GM18505 (cell line): ENCODE measurements at regions not wholly inside any gene's neighbourhood (a gene's known extent, or its start where the extent isn't known, plus 50 kb on each side); places are given as distances from the start of the nearest gene placed in this dataset.
A peak's percentile ranks its signal among the peaks of the same experiment; 100 is the strongest.
"Not testable (repeated sequence)": the region's sequence is repeated elsewhere in the genome, so short reads cannot be mapped to it uniquely, and the experiment has no call there.

Source experiments
- ATAC-seq: cut with Tn5 transposase; IDR thresholded peaks from one replicate; pipeline ENCODE4 v1.9.1; 2021; ENCODE audit not compliant: unreplicated experiment
- POLR2A ChIP-seq: IDR thresholded peaks from 4 replicates; pipeline ENCODE4 v1.6.1; 2011; ENCODE audit warnings: borderline replicate concordance; ENCODE audit not compliant: insufficient read depth, insufficient read length; ENCODE audit errors: extremely low read depth

DNA sequence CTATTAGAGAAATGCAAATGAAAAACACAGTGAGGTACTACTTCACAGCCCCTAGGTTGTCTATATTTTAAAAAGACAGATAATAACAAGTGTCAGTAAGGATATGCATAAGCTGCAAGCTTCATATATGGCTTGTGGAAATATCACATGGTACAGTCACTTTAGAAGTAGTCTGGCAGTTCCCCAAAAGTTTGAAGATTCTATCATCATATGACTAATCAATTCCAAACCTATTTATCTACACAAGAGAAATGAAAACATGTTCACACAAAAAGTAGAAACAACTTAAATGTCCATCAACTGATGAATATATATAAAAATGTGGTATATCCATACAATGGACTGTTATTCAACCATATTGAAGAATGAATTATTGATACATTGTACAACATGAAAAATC, 185.8 kb upstream of the STK26 start:
- TF ChIP-seq POLR2A, result no peak
- ATAC-seq, result no peak

DNA sequence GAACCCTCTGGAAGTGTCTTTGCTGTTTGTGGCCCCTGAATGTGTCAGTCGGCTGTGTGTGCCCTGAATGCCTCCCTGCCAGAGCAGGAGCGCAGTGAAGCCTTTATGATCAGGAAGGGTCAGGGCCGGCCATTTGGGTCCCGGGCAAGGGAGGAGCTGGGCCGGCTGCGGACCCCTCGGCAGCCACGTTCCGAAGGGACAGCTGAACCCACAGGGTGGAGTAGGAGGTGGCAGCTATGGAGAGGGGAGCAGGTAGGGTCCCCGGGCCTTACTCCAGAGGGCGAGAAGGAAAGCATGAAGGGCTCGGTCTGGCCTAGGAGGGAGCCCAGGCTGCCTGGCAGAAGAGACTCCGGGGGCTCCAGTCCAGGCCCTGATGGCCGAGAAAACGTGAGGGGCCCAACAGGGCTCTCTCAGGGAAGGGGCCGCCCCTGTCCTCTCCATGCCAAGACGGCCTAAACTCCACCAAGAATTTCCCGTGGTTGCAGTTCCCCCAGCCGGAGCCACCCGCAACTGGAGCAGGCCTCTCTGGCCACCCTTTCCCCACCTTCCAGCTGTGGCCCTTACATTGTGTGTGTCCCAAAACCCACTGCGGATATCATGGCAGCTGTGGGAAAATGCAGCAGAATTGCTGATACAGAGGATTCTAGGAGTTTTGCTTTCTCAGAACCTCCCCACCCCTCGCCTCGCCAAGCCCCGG, 182.2 kb upstream of the STK26 start:
- TF ChIP-seq POLR2A, result no peak
- peak; percentile 5 for ATAC-seq

DNA sequence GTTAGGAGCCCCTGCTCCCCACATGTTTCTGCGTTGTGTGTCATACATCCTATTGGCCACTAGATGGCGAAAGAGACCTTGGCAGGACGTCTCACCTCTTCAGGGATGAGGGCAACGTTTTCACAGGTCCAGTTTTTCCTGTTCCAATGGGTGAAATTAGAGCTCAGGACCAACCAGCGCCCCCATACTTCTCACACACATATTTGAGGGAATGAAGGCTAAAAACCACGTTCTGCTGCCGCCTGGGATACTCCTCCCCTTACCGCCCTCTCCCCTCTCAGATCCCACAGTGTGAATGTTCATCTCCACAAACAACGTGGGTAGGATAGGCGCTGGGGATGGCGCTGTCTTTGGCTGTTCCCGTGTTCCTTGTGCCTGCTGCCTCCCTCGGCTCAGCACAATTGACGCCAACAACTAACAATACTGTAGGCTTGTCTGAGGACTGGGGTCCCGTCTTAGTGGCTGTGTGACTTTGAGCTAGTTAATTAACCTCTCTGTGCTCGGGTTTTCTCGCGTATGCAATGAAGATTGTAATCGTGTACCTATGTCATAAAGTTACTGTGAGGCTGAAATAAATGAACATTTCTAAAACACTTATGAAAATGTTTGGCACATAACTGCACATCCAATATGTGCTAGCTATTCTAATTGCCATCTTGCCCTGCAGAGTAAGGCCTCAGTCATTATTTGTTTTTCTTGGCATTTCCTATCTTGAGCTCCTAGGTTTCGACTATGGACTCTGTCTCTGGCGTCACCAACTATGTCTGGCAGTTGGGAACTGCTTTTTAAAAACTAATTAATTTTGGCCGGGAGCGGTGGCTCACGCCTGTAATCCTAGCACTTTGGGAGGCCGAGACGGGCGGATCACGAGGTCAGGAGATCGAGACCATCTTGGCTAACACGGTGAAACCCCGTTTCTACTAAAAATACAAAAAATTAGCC, 181.3 kb upstream of the STK26 start:
- no peak for TF ChIP-seq POLR2A
- ATAC-seq, result peak; percentile 79

DNA sequence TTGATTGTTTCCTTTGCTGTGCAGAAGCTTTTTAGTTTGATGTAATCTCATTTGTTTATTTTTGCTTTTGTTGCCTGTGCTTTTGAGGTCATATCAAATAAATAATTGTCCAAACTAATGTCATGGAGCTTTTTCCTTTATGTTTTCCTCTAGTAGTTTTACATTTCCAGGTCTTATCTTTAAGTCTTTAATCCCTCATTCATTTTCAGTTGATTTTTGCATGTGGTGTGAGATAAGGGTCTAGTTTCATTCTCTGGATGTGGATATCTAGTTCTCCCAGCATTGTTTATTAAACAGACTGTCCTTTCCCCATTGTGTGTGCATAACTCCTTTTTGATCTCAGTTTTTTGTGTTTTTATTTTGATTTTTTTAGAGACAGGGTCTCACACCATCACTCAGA, 179.1 kb upstream of the STK26 start:
- TF ChIP-seq POLR2A, result no peak

DNA sequence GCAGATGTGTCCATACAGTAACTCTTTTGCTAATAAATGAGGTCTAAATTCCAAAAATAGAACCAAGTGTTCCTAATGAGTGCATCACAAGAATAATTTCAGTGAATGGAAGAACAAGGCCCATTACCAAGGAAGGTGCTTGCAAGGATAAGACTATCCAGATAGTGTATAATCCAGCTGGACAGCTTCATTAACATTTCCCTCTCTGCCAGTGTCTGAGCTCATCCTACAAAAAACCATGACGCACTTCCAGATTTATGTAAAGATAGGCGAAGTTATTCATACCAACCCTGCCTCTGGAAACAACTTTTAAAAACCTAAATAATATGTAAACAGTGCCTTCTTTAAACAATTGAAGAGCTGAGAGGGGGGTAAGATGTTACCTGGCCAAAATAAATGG, 177.9 kb upstream of the STK26 start:
- ATAC-seq, result no peak
- no peak for TF ChIP-seq POLR2A

More for the DNA sequence above, 179.1 kb upstream of the STK26 start:
- ATAC-seq, result no peak

DNA sequence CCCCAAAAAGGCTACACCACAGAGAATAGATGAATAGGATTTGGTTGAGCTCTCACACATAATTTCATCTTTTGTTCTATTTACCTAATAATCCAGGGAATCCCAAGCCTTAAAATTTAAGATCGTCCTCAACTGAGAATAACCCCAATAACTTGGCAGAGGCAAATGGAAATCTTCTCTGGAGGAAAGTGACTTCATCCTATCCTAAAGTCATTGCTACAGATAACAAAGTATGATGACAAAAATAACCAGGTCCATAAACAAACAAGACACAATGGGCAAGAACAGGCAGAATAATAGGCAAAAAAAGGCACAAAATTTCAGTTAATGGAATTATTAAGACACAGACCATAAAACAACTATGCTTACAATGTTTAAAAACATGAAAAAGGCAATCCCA, 177.3 kb upstream of the STK26 start:
- no peak for TF ChIP-seq POLR2A
- ATAC-seq, result no peak

DNA sequence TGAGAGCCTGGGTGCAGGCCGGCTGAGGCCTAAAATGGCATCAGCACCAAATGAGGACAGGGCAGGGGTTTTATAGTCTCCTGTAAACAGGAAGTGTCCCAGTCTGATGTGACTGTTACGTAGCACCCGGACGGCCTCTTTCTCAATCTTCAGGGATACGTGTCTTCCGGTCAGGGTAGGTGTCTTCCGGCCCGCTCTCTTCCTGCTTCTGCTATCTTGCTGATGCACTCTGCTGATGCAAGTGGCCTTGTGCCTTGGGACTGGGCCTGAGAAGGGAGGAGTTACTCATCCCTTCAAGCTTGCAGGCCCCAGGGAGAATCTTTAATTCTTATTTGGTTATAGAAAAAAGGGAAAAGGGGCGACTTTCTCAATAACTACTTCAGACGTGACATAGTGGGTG, 172.1 kb upstream of the STK26 start:
- not testable (repeated sequence) for ATAC-seq

DNA sequence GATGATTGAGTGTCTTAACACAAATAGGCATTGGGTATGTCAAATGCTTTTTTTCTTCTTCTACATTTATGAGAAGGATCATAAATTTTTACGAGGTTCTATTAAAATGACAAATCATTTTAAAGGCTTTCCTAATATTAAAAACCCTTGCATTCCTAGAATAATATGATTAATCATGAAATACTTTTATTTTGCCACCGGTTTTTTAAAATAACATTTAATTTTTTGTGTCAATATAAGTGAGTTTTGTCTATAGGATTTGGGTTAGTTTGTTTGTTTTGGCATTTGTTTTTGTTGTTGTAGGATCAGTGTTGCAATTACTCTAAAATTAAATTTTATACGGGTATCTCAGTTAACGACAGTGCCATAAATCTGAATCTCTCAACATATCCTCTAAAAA, 169.7 kb upstream of the STK26 start:
- ATAC-seq, result no peak
- TF ChIP-seq POLR2A, result no peak

DNA sequence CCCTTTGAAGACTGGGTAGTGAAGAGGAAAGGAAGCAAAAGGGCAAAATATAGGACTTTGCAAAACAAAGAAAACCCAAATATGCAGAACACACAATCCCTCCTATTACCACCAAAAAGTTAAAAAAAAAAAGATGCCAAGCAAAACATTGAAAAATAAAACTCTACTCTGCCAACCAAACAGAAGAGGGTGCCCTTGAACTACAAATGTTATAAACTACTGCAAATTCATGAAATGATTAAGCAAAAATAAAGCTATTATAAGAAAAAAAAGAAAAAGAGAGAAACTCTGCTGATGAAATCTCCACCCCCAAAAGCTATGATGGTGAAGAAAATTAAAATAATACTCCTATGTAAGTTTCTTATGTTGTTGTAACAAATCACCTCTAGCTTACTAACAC, 168.5 kb upstream of the STK26 start:
- ATAC-seq, result no peak
- no peak for TF ChIP-seq POLR2A

DNA sequence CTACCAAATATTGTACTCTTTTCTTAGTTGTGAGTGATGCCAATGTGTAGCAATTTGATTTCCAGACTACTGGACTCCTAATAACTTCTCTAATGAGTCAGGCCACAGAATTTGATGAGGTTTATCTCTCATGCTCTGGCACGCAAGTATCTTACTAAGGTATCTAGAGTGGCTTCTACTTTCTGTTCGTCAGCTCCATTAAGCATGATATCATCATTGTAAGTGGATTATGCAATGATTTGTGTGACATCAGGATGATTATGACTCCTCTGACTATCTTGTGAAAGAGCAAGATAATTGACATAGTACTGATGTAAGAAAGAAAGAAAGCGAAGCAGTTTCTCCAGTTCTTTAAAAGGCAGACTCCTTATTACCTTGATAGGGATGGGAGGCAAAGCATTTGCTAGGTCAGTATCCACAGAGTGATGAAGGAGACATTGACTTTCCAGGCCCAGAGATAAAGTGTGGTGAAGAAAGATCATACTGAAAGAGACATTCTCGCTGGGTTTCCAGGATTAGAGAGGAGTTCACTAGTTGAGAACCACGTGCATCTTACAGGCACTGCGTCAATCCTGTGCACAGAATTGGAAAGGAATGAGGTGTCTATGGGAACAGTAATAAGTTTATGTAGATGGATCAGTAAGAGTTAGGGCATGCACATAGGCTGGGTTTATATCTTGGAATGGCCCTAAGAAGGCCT, 161.9 kb upstream of the STK26 start:
- no peak for TF ChIP-seq POLR2A
- ATAC-seq, result no peak

DNA sequence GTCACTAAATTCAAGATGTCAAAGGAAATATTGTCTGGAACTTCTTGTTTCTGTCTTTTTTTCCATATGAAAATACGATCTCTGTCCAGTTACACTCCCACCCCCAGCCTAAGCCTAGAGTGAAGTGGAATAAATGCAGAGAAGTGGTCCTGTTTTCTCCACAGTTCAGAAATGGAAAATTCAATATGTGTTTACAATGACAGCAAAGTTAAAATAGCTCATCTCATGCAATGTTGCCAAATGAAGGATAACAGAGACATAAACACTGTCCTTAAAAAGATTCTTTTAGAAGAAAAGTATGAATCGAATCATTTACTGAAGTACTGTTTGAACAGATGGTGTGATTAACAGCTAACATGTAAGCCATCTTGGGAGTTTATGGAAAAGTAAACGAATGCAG, 160.8 kb upstream of the STK26 start:
- no peak for TF ChIP-seq POLR2A
- no peak for ATAC-seq

DNA sequence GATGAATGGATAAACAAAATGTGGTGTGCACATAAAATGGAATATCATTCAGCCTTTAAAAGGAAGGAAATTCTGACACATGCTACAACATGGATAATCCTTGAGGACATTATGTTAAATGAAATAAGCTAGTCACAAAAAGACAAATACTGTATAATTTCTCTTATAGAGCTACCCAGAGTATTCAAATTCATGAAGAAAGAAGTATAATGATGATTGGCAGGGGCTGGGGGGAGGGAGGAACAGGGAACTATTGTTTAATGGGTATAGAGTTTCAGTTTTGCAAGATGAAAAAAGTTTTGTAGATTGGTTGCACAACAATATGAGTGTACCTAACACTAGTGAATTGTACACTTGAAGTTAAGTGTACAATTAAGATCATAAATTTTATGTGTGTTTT, 153.9 kb upstream of the STK26 start:
- no peak for ATAC-seq

DNA sequence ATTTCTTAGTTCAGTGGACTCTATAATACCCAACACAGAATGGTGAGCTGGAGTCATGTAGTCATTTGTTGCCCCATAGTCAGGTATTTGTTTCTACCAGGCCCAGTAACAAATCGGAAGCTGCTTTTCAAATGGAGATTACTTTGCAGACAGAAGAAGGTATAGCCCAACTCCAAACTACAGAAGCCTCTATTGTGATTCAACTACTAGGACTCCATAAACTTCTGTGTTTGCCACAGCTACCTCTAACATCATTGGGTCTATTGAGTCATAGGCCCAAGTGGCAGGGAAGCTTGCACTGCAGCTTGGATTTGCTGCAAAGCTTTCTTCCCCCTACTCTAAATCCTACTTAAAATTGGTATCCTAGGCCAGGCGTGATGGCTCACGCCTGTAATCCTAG, 148.8 kb upstream of the STK26 start:
- no peak for TF ChIP-seq POLR2A
- no peak for ATAC-seq

More for the DNA sequence above, 153.9 kb upstream of the STK26 start:
- no peak for TF ChIP-seq POLR2A

DNA sequence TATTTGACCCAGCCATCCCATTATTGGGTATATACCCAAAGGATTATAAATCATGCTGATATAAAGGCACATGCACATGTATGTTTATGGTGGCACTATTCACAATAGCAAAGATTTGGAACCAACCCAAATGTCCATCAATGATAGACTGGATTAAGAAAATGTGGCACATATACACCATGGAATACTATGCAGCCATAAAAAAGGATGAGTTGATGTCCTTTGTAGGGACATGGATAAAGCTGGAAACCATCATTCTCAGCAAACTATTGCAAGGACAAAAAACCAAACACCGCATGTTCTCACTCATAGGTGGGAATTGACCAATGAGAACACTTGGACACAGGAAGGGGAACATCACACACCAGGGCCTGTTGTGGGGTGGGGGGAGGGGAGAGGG, 147.3 kb upstream of the STK26 start:
- ATAC-seq, result not testable (repeated sequence)
